ENCODE measurements at regions not wholly inside any gene's neighbourhood (a gene's known extent, or its start where the extent isn't known, plus 50 kb on each side); places are given as distances from the start of the nearest gene placed in this dataset.
A peak's percentile ranks its signal among the peaks of the same experiment; 100 is the strongest.

GRCh38 chr6:138580040-138580439 lies 80.7 kb upstream of the NHSL1 start:
- DNase-seq (ENCODE audit: low spot score), result no peak

- no peak for DNase-seq (ENCODE audit: low spot score)
These were observed 81.5 kb upstream of the NHSL1 start for GRCh38 chr6:138580801-138581200.

- no peak for DNase-seq (ENCODE audit: low spot score)
These were observed 83.3 kb upstream of the NHSL1 start for GRCh38 chr6:138582573-138582972.

GRCh38 chr6:138586638-138587037 lies 87.3 kb upstream of the NHSL1 start:
- no peak for DNase-seq (ENCODE audit: low spot score)

- DNase-seq (ENCODE audit: low spot score), result peak; percentile 66
These were observed 89.6 kb upstream of the NHSL1 start for GRCh38 chr6:138588805-138589434.

GRCh38 chr6:138590796-138591709 lies 91.8 kb upstream of the NHSL1 start:
- peak; percentile 69 for DNase-seq (ENCODE audit: low spot score)

GRCh38 chr6:138592749-138593123 lies 93.4 kb upstream of the NHSL1 start:
- no peak for DNase-seq (ENCODE audit: low spot score)

GRCh38 chr6:138593124-138593877 lies 94.0 kb upstream of the NHSL1 start:
- peak; percentile 79 for DNase-seq (ENCODE audit: low spot score)

GRCh38 chr6:138593909-138594757 lies 94.8 kb upstream of the NHSL1 start:
- DNase-seq (ENCODE audit: low spot score), result no peak

- DNase-seq (ENCODE audit: low spot score), result no peak
These were observed 95.5 kb upstream of the NHSL1 start for GRCh38 chr6:138594758-138595140.

- no peak for DNase-seq (ENCODE audit: low spot score)
These were observed 96.8 kb upstream of the NHSL1 start for GRCh38 chr6:138596126-138596525.

- no peak for DNase-seq (ENCODE audit: low spot score)
These were observed 97.3 kb upstream of the NHSL1 start for GRCh38 chr6:138596591-138596990.

GRCh38 chr6:138597336-138597735 lies 98.0 kb upstream of the NHSL1 start:
- no peak for DNase-seq (ENCODE audit: low spot score)

- DNase-seq (ENCODE audit: low spot score), result no peak
These were observed 99.4 kb upstream of the NHSL1 start for GRCh38 chr6:138598562-138599173.

- no peak for DNase-seq (ENCODE audit: low spot score)
These were observed 101.0 kb upstream of the NHSL1 start for GRCh38 chr6:138600261-138600660.

GRCh38 chr6:138600726-138601125 lies 101.4 kb upstream of the NHSL1 start:
- no peak for DNase-seq (ENCODE audit: low spot score)

- no peak for DNase-seq (ENCODE audit: low spot score)
These were observed 101.8 kb upstream of the NHSL1 start for GRCh38 chr6:138601128-138601527.

- DNase-seq (ENCODE audit: low spot score), result no peak
These were observed 106.7 kb upstream of the NHSL1 start for GRCh38 chr6:138605958-138606357.

- DNase-seq (ENCODE audit: low spot score), result no peak
These were observed 108.5 kb upstream of the NHSL1 start for GRCh38 chr6:138607478-138608433.

- DNase-seq (ENCODE audit: low spot score), result no peak
These were observed 109.6 kb upstream of the NHSL1 start for GRCh38 chr6:138608896-138609295.

Measured in SW480 (cell line).